ENCODE measurements at regions not wholly inside any gene's neighbourhood (a gene's known extent, or its start where the extent isn't known, plus 50 kb on each side); places are given as distances from the start of the nearest gene placed in this dataset.

GRCh38 chr5:57559110-57559635 is 76.6 kb upstream of the ACTBL2 start:
- whole genome bisulfite sequencing: 78% methylated on average over 3 of the region's 3 CpGs
- Histone ChIP-seq H3K4me3 (ENCODE audit: low read depth in 1 of 3, low read length in 3 of 3) (no peak overlapping the region), H3K27ac (ENCODE audit: low read depth in 1 of 2, low read length in 2 of 2) (no peak overlapping the region), H3K27me3 (ENCODE audit: control insufficient read depth in 4 of 4, insufficient read depth in 4 of 4, low read length in 3 of 4) (peaks cover 0 to 7% (median 0%) of the 10 kb centered on the region in 4 donors), H3K36me3 (ENCODE audit: control insufficient read depth in 4 of 4, insufficient read depth in 3 of 4, low read depth in 1 of 4, low read length in 3 of 4) (no peaks in the 10 kb centered on the region), H3K4me1 (ENCODE audit: control insufficient read depth in 4 of 4, insufficient read depth in 4 of 4, low read length in 3 of 4) (no peaks in the 10 kb centered on the region), H3K9me3 (ENCODE audit: control insufficient read depth in 4 of 4, low read length in 3 of 4) (peaks cover 0 to 2% (median 0%) of the 10 kb centered on the region in 4 donors), H3K9ac (ENCODE audit: low read depth in 1 of 2, low read length in 2 of 2) (no peak overlapping the region)
- no peak for DNase-seq (ENCODE audit: low spot score)
- TF ChIP-seq, protein P1, sequence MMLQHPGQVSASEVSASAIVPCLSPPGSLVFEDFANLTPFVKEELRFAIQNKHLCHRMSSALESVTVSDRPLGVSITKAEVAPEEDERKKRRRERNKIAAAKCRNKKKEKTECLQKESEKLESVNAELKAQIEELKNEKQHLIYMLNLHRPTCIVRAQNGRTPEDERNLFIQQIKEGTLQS (IDR thresholded peaks at IDR 0.05): no peak

- WGBS: 79% methylated on average over 3 of the region's 3 CpGs
- H3K9ac ChIP-seq (ENCODE audit: low read depth in 1 of 2, low read length in 2 of 2): no peak overlapping the region
- no peaks in the 10 kb centered on the region for H3K36me3 ChIP-seq (ENCODE audit: control insufficient read depth in 4 of 4, insufficient read depth in 3 of 4, low read depth in 1 of 4, low read length in 3 of 4)
- H3K4me1 ChIP-seq (ENCODE audit: control insufficient read depth in 4 of 4, insufficient read depth in 4 of 4, low read length in 3 of 4): no peaks in the 10 kb centered on the region
- H3K4me3 ChIP-seq (ENCODE audit: low read depth in 1 of 3, low read length in 3 of 3): no peak overlapping the region
- no peak for DNase-seq (ENCODE audit: low spot score)
- H3K27ac ChIP-seq (ENCODE audit: low read depth in 1 of 2, low read length in 2 of 2): no peak overlapping the region
- peaks cover 0 to 2% (median 0%) of the 10 kb centered on the region in 4 donors for H3K9me3 ChIP-seq (ENCODE audit: control insufficient read depth in 4 of 4, low read length in 3 of 4)
- no peaks in the 10 kb centered on the region for H3K27me3 ChIP-seq (ENCODE audit: control insufficient read depth in 4 of 4, insufficient read depth in 4 of 4, low read length in 3 of 4)
- TF ChIP-seq RAD21 (IDR thresholded peaks at IDR 0.05) (no peak), RXRA (IDR thresholded peaks at IDR 0.05) (no peak), HNF4A (conservative IDR thresholded peaks at IDR 0.05) (no peak), ZBTB33 (IDR thresholded peaks at IDR 0.05) (no peak), FOXA2 (IDR thresholded peaks at IDR 0.05) (no peak), FOXA1 (IDR thresholded peaks at IDR 0.05) (no peak), GABPA (IDR thresholded peaks at IDR 0.05 in 1 of 2, conservative IDR thresholded peaks at IDR 0.05 in 1 of 2) (no peak)
- TF ChIP-seq, protein P2, sequence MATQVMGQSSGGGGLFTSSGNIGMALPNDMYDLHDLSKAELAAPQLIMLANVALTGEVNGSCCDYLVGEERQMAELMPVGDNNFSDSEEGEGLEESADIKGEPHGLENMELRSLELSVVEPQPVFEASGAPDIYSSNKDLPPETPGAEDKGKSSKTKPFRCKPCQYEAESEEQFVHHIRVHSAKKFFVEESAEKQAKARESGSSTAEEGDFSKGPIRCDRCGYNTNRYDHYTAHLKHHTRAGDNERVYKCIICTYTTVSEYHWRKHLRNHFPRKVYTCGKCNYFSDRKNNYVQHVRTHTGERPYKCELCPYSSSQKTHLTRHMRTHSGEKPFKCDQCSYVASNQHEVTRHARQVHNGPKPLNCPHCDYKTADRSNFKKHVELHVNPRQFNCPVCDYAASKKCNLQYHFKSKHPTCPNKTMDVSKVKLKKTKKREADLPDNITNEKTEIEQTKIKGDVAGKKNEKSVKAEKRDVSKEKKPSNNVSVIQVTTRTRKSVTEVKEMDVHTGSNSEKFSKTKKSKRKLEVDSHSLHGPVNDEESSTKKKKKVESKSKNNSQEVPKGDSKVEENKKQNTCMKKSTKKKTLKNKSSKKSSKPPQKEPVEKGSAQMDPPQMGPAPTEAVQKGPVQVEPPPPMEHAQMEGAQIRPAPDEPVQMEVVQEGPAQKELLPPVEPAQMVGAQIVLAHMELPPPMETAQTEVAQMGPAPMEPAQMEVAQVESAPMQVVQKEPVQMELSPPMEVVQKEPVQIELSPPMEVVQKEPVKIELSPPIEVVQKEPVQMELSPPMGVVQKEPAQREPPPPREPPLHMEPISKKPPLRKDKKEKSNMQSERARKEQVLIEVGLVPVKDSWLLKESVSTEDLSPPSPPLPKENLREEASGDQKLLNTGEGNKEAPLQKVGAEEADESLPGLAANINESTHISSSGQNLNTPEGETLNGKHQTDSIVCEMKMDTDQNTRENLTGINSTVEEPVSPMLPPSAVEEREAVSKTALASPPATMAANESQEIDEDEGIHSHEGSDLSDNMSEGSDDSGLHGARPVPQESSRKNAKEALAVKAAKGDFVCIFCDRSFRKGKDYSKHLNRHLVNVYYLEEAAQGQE (IDR thresholded peaks at IDR 0.05): no peak
- TF ChIP-seq, protein P1 (IDR thresholded peaks at IDR 0.05): no peak
These were observed 69.4 kb upstream of the ACTBL2 start for GRCh38 chr5:57552033-57552432.

- Histone ChIP-seq H3K9ac (ENCODE audit: low read depth in 1 of 2, low read length in 2 of 2) (no peak overlapping the region), H3K27me3 (ENCODE audit: control insufficient read depth in 4 of 4, insufficient read depth in 4 of 4, low read length in 3 of 4) (no peaks in the 10 kb centered on the region), H3K4me3 (ENCODE audit: low read depth in 1 of 3, low read length in 3 of 3) (no peak overlapping the region), H3K36me3 (ENCODE audit: control insufficient read depth in 4 of 4, insufficient read depth in 3 of 4, low read depth in 1 of 4, low read length in 3 of 4) (no peaks in the 10 kb centered on the region), H3K4me1 (ENCODE audit: control insufficient read depth in 4 of 4, insufficient read depth in 4 of 4, low read length in 3 of 4) (no peaks in the 10 kb centered on the region), H3K27ac (ENCODE audit: low read depth in 1 of 2, low read length in 2 of 2) (no peak overlapping the region), H3K9me3 (ENCODE audit: control insufficient read depth in 4 of 4, low read length in 3 of 4) (peaks cover 0 to 2% (median 0%) of the 10 kb centered on the region in 4 donors)
- no peak for TF ChIP-seq CTCF (IDR thresholded peaks at IDR 0.05; ENCODE audit: low read depth, low read length, missing input control)
- no peak for TF ChIP-seq EGR1 (IDR thresholded peaks at IDR 0.05; ENCODE audit: low read depth in 2 of 2)
- no peak for TF ChIP-seq FOXA2 (IDR thresholded peaks at IDR 0.05)
- TF ChIP-seq RAD21 (IDR thresholded peaks at IDR 0.05): no peak
- TF ChIP-seq, protein P1 (IDR thresholded peaks at IDR 0.05): no peak
- no peak for TF ChIP-seq HNF4A (conservative IDR thresholded peaks at IDR 0.05)
- WGBS: 77% methylated on average over 3 of the region's 3 CpGs
- no peak for DNase-seq (ENCODE audit: low spot score)
These were observed 68.6 kb upstream of the ACTBL2 start for GRCh38 chr5:57551251-57551650.

Data from liver (tissue), 8 donors.